ENCODE measurements at regions not wholly inside any gene's neighbourhood (a gene's known extent, or its start where the extent isn't known, plus 50 kb on each side); places are given as distances from the start of the nearest gene placed in this dataset.

- FAIRE-seq = no peak
These were observed 372.4 kb upstream of the ATP5MC3 start for GRCh38 chr2:175553910-175554309.

GRCh38 chr2:175552902-175553301, 371.4 kb upstream of the ATP5MC3 start:
- no peak for FAIRE-seq

- no peak for FAIRE-seq
These were observed 358.9 kb upstream of the ATP5MC3 start for GRCh38 chr2:175540421-175540820.

GRCh38 chr2:175539122-175539521, 357.6 kb upstream of the ATP5MC3 start:
- no peak for FAIRE-seq

- no peak for FAIRE-seq
These were observed 354.5 kb upstream of the ATP5MC3 start for GRCh38 chr2:175536059-175536458.

GRCh38 chr2:175535631-175536030, 354.1 kb upstream of the ATP5MC3 start:
- no peak for FAIRE-seq

- no peak for FAIRE-seq
These were observed 344.5 kb upstream of the ATP5MC3 start for GRCh38 chr2:175525975-175526374.

GRCh38 chr2:175523001-175523400, 341.5 kb upstream of the ATP5MC3 start:
- no peak for FAIRE-seq

- FAIRE-seq = no peak
These were observed 336.7 kb upstream of the ATP5MC3 start for GRCh38 chr2:175518206-175518605.

- FAIRE-seq = no peak
These were observed 335.0 kb upstream of the ATP5MC3 start for GRCh38 chr2:175516555-175516954.

GRCh38 chr2:175500255-175500654, 318.7 kb upstream of the ATP5MC3 start:
- peak; percentile 5 for FAIRE-seq

- FAIRE-seq = no peak
These were observed 308.9 kb upstream of the ATP5MC3 start for GRCh38 chr2:175490360-175490791.

GRCh38 chr2:175478096-175478768, 296.7 kb upstream of the ATP5MC3 start:
- no peak for FAIRE-seq

GRCh38 chr2:175476948-175477347, 295.4 kb upstream of the ATP5MC3 start:
- FAIRE-seq = no peak

- no peak for FAIRE-seq
These were observed 294.9 kb upstream of the ATP5MC3 start for GRCh38 chr2:175476374-175476773.

- no peak for FAIRE-seq
These were observed 293.6 kb upstream of the ATP5MC3 start for GRCh38 chr2:175475130-175475529.

GRCh38 chr2:175468431-175469098, 287.1 kb upstream of the ATP5MC3 start:
- FAIRE-seq = no peak

GRCh38 chr2:175465101-175465500, 283.6 kb upstream of the ATP5MC3 start:
- FAIRE-seq = no peak

- no peak for FAIRE-seq
These were observed 282.8 kb upstream of the ATP5MC3 start for GRCh38 chr2:175464311-175464670.

- no peak for FAIRE-seq
These were observed 282.2 kb upstream of the ATP5MC3 start for GRCh38 chr2:175463589-175464310.

- FAIRE-seq = no peak
These were observed 281.7 kb upstream of the ATP5MC3 start for GRCh38 chr2:175463169-175463568.

- no peak for FAIRE-seq
These were observed 280.7 kb upstream of the ATP5MC3 start for GRCh38 chr2:175462246-175462645.

- no peak for FAIRE-seq
These were observed 280.3 kb upstream of the ATP5MC3 start for GRCh38 chr2:175461839-175462238.

GRCh38 chr2:175457895-175458448, 276.5 kb upstream of the ATP5MC3 start:
- no peak for FAIRE-seq

Data from TTC549 (cell line).